SK-N-SH (cell line): ENCODE measurements at regions not wholly inside any gene's neighbourhood (a gene's known extent, or its start where the extent isn't known, plus 50 kb on each side); places are given as distances from the start of the nearest gene placed in this dataset.

Source experiments
- CTCF ChIA-PET: fragments of 300-600, 350-600 bp; formaldehyde crosslinking; extraction: SDS; loops from one replicate; lab custom pipeline; 2021; lab: Yijun Ruan, JAX
- POLR2A ChIA-PET: fragments of 350-600 bp; sonication (Branson Sonifier 250); formaldehyde crosslinking; extraction: SDS; loops from one replicate; lab custom pipeline; 2020; ENCODE audit warnings: antibody characterized with exemption, inconsistent platforms; lab: Yijun Ruan, JAX
- DNase-seq: peaks from one replicate; pipeline ENCODE4 v3.0.0; 2012
- H2AFZ ChIP-seq: fragments of 200-600 bp; sonication (generic); 2 replicates; pipeline ENCODE4 v1.8.1; 2016; ENCODE audit warnings: antibody characterized with exemption, mild to moderate bottlenecking, low read depth
- H3F3A ChIP-seq: fragments of 200-600 bp; sonication (generic); replicated peaks from 2 replicates; pipeline ENCODE3; 2016; ENCODE audit warnings: antibody characterized with exemption, mild to moderate bottlenecking; ENCODE audit not compliant: insufficient read depth
- H3K27ac ChIP-seq, 2 experiments: fragments of 200-500 bp in 1 of 2; fragments of 200-600 bp in 1 of 2; sonication (Bioruptor generic) in 1 of 2; sonication (generic), shearing (Covaris generic) in 1 of 2; 2 replicates each; pipeline versions ENCODE4 v1.5.1 to v1.6.1; 2014 to 2016; ENCODE audit warnings: low read depth in 2 of 2, inconsistent platforms in 1 of 2, low read length in 1 of 2, mild to moderate bottlenecking in 1 of 2, mixed read lengths in 1 of 2
- H3K27me3 ChIP-seq: fragments of 200-600 bp; sonication (generic), shearing (Covaris generic); 2 replicates; pipeline ENCODE4 v1.6.1; 2016; ENCODE audit warnings: mixed run types; ENCODE audit not compliant: insufficient read depth
- H3K36me3 ChIP-seq, 2 experiments: fragments of 200-500 bp in 1 of 2; fragments of 200-600 bp in 1 of 2; sonication (Bioruptor generic) in 1 of 2; sonication (generic) in 1 of 2; replicated peaks in 1 of 2; 2 replicates each; pipeline versions ENCODE3 to v1.5.1; 2014 to 2016; ENCODE audit warnings: low read length in 1 of 2, mild to moderate bottlenecking in 1 of 2; ENCODE audit not compliant: insufficient read depth in 2 of 2, control insufficient read depth in 1 of 2
- H3K4me1 ChIP-seq, 2 experiments: fragments of 200-500 bp in 1 of 2; fragments of 200-600 bp in 1 of 2; sonication (Bioruptor generic) in 1 of 2; sonication (generic), shearing (Covaris generic) in 1 of 2; 2 replicates each; pipeline versions ENCODE4 v1.5.1 to v1.6.1; 2014 to 2016; ENCODE audit warnings: low read depth in 1 of 2, low read length in 1 of 2, mixed run types in 1 of 2; ENCODE audit not compliant: insufficient read depth in 2 of 2, control insufficient read depth in 1 of 2
- H3K4me2 ChIP-seq: fragments of 200-600 bp; sonication (generic), shearing (Covaris generic); 2 replicates; pipeline ENCODE4 v1.6.1; 2017; ENCODE audit warnings: mixed run types
- H3K4me3 ChIP-seq, 2 experiments: fragments of 200-500 bp in 1 of 2; fragments of 200-600 bp in 1 of 2; sonication (Bioruptor generic) in 1 of 2; sonication (generic), shearing (Covaris generic) in 1 of 2; 2 replicates each; pipeline versions ENCODE4 v1.5.1 to v1.8.1; 2014 to 2016; ENCODE audit warnings: low read depth in 2 of 2, inconsistent platforms in 1 of 2, low read length in 1 of 2, mild to moderate bottlenecking in 1 of 2, mixed read lengths in 1 of 2, moderate library complexity in 1 of 2
- H3K79me2 ChIP-seq: fragments of 200-600 bp; sonication (generic); 2 replicates; pipeline ENCODE4 v1.8.1; 2017; ENCODE audit warnings: mild to moderate bottlenecking; ENCODE audit not compliant: insufficient read depth
- H3K9ac ChIP-seq: fragments of 200-600 bp; sonication (generic); 2 replicates; pipeline ENCODE4 v1.6.1; 2017; ENCODE audit warnings: mixed run types
- H3K9me2 ChIP-seq: fragments of 200-600 bp; sonication (generic); 2 replicates; pipeline ENCODE4 v1.6.1; 2017; ENCODE audit warnings: mixed run types
- H3K9me3 ChIP-seq: fragments of 200-600 bp; sonication (generic); 2 replicates; pipeline ENCODE4 v1.6.1; 2017; ENCODE audit warnings: mixed run types, mild to moderate bottlenecking, moderate library complexity
- H4K20me1 ChIP-seq: fragments of 200-600 bp; sonication (generic); 2 replicates; pipeline ENCODE4 v1.6.1; 2017; ENCODE audit warnings: mild to moderate bottlenecking, mixed run types; ENCODE audit not compliant: insufficient read depth
- CHD2 ChIP-seq: fragments of 150-350 bp; IDR thresholded peaks from 2 replicates; pipeline ENCODE4 v1.6.1; 2018; ENCODE audit warnings: low read length; ENCODE audit not compliant: partially characterized antibody
- GABPA ChIP-seq: IDR thresholded peaks from 2 replicates; pipeline ENCODE4 v1.4.0; 2012; ENCODE audit warnings: low read depth, mild to moderate bottlenecking
- JUND ChIP-seq: IDR thresholded peaks from 2 replicates; pipeline ENCODE4 v1.4.0; 2012
- MEF2A ChIP-seq: IDR thresholded peaks from 2 replicates; pipeline ENCODE4 v1.4.0; 2012; ENCODE audit warnings: low read depth, borderline replicate concordance
- NFIC ChIP-seq: IDR thresholded peaks from 2 replicates; pipeline ENCODE4 v1.4.0; 2012; ENCODE audit warnings: borderline replicate concordance
- NRF1 ChIP-seq: IDR thresholded peaks from 2 replicates; pipeline ENCODE4 v1.6.1; 2012; ENCODE audit warnings: low read depth, mild to moderate bottlenecking, low read length
- RAD21 ChIP-seq: IDR thresholded peaks from 2 replicates; pipeline ENCODE4 v1.6.1; 2012; ENCODE audit warnings: mild to moderate bottlenecking, low read length
- REST ChIP-seq: IDR thresholded peaks from 2 replicates; pipeline ENCODE4 v1.6.1; 2012; ENCODE audit warnings: mild to moderate bottlenecking, low read depth, low read length, moderate library complexity
- RFX5 ChIP-seq: IDR thresholded peaks from 2 replicates; pipeline ENCODE4 v1.6.1; 2012; ENCODE audit warnings: mild to moderate bottlenecking, improper control_type of control experiment, low read length
- SMC3 ChIP-seq: IDR thresholded peaks from 2 replicates; pipeline ENCODE4 v1.6.1; 2012; ENCODE audit warnings: low read depth, low read length, improper control_type of control experiment
- TAF1 ChIP-seq: IDR thresholded peaks from 2 replicates; pipeline ENCODE4 v1.6.1; 2012; ENCODE audit warnings: low read depth, mild to moderate bottlenecking, low read length, moderate library complexity, borderline replicate concordance
- TEAD4 ChIP-seq: IDR thresholded peaks from 2 replicates; pipeline ENCODE4 v1.4.0; 2012; ENCODE audit warnings: mild to moderate bottlenecking, borderline replicate concordance; ENCODE audit not compliant: insufficient read depth
- ZBTB33 ChIP-seq: IDR thresholded peaks from 2 replicates; pipeline ENCODE4 v1.4.0; 2012; ENCODE audit warnings: low read depth, borderline replicate concordance
- WGBS: methylation state at CpG from one replicate; pipeline ENCODE4 v1.1.6; 2017; ENCODE audit warnings: low lambda C conversion rate; 5-methylcytosine and 5-hydroxymethylcytosine counted together

- no peaks in the 10 kb centered on the region for H3K27me3 ChIP-seq
- no peak overlapping the region for H3K4me2 ChIP-seq
- H3K27ac ChIP-seq, result no peak overlapping the region
- no peaks in the 10 kb centered on the region for H3K79me2 ChIP-seq
- no peaks in the 10 kb centered on the region for H3K36me3 ChIP-seq
- H4K20me1 ChIP-seq, result no peaks in the 10 kb centered on the region
- H3F3A ChIP-seq, result no peaks in the 10 kb centered on the region
- no peak for DNase-seq
- WGBS, result 90% methylated on average over 3 of the region's 3 CpGs
- H3K4me3 ChIP-seq, result no peak overlapping the region
- H3K4me1 ChIP-seq, result peaks cover 0 to 8% of the 10 kb centered on the region in 2 experiments; a peak in 1 of 4 replicates
- no peaks in the 10 kb centered on the region; the same call in 1 of the 2 replicates for H3K9me3 ChIP-seq
- H3K9me2 ChIP-seq, result no peaks in the 10 kb centered on the region
- H2AFZ ChIP-seq, result no peak overlapping the region
- no peak for TF ChIP-seq MEF2A
- no peak for TF ChIP-seq ZBTB33
- ChIA-PET CTCF (no interaction called here), POLR2A (no interaction called here)
- no peak overlapping the region for H3K9ac ChIP-seq
Measured at GRCh38 chr12:91924827-91925226, 220.8 kb downstream of the BTG1 start.

GRCh38 chr12:91923864-91924263, 221.8 kb downstream of the BTG1 start:
- Histone ChIP-seq H4K20me1 (no peaks in the 10 kb centered on the region), H3K4me3 (no peak overlapping the region), H3K9ac (no peak overlapping the region), H3K27ac (no peak overlapping the region), H3K27me3 (no peaks in the 10 kb centered on the region), H3K4me1 (peaks cover 0 to 8% of the 10 kb centered on the region in 2 experiments; a peak in 1 of 4 replicates), H3K9me2 (no peaks in the 10 kb centered on the region), H3K36me3 (no peaks in the 10 kb centered on the region), H3F3A (no peaks in the 10 kb centered on the region), H2AFZ (no peak overlapping the region), H3K4me2 (no peak overlapping the region), H3K79me2 (no peaks in the 10 kb centered on the region), H3K9me3 (no peaks in the 10 kb centered on the region; the same call in 1 of the 2 replicates)
- DNase-seq, result no peak
- CTCF ChIA-PET, result no interaction called here
- POLR2A ChIA-PET, result no interaction called here
- WGBS, result 95% methylated on average over 18 of the region's 31 CpGs
- TF ChIP-seq CHD2, result no peak
- TF ChIP-seq GABPA, result no peak
- TF ChIP-seq TAF1, result no peak
- no peak for TF ChIP-seq NRF1
- no peak for TF ChIP-seq NFIC
- no peak for TF ChIP-seq RFX5
- TF ChIP-seq JUND, result no peak
- TF ChIP-seq SMC3, result no peak
- no peak for TF ChIP-seq TEAD4
- no peak for TF ChIP-seq RAD21
- no peak for TF ChIP-seq REST
